GM18951 (cell line): ENCODE measurements at regions not wholly inside any gene's neighbourhood (a gene's known extent, or its start where the extent isn't known, plus 50 kb on each side); places are given as distances from the start of the nearest gene placed in this dataset.

ENCODE experiments used
- POLR2A ChIP-seq: IDR thresholded peaks from 4 replicates; pipeline ENCODE4 v1.6.1; 2011; ENCODE audit warnings: mild to moderate bottlenecking; ENCODE audit not compliant: insufficient read length, insufficient read depth; ENCODE audit errors: extremely low read depth
- in situ Hi-C: fragments of 300-500 bp; cut with MboI; formaldehyde crosslinking; loops from one replicate; pipeline ENCODE4 v1.12.0; 2022; ENCODE audit warnings: low sequenced_read_pairs, mixed read lengths, inconsistent platforms; ENCODE audit not compliant: unreplicated experiment

DNA sequence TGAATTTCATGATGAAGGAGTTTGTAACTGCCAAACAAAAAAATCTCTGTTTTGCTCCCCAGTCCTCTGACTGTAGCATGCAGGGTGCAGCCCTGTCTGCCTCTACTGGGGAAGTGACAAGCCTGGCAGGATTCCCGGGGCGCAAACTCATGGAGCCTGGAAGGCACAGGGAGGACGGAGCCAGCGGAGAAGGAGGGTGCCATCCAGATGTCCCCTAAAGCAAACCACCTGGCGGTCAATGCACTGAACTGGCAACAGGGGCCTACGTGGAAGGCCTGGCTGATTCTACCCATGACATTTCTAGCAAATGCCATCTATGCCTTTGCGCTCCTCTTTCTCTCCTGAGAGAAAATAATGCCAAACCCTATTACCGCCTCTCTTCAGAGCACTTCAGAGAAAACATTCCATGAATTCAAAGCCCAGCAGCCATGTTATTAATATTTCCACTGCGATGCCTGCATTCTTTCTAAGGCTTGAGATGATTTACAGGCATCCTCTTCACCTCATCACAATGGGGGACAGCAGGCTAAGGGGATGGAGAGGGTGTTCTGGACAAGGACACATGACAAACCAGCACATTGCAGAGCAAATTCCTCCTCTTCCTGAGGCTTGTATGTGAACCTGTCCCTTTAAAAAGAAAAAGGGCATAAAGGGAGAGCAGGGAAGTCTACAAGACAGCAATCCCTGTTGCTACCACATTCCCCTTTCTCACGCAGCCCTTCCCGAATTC lies 329.3 kb upstream of the NOCT start:
- in situ Hi-C loops: no loop called here
- no peak for TF ChIP-seq POLR2A

DNA sequence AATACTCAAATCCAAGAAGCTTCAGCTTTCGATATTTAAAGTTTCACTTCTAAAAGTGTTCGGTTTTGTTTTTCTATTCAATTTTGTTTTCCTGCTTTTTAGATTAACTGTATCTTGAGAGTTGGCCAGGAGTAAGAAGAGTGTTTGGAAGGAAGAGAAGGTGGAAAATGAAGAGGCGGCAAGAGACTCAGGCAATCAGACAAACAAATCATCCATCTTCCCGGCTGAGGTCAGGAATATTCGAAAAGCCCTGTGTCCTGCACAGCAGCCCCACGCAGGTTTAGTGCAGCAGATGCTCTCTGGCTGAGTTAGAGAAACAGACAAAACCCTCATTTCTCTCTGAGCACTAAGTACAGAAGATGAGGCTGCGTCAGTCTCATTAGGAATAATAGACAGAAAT lies 330.3 kb upstream of the NOCT start:
- in situ Hi-C loops: no loop called here
- TF ChIP-seq POLR2A: no peak

DNA sequence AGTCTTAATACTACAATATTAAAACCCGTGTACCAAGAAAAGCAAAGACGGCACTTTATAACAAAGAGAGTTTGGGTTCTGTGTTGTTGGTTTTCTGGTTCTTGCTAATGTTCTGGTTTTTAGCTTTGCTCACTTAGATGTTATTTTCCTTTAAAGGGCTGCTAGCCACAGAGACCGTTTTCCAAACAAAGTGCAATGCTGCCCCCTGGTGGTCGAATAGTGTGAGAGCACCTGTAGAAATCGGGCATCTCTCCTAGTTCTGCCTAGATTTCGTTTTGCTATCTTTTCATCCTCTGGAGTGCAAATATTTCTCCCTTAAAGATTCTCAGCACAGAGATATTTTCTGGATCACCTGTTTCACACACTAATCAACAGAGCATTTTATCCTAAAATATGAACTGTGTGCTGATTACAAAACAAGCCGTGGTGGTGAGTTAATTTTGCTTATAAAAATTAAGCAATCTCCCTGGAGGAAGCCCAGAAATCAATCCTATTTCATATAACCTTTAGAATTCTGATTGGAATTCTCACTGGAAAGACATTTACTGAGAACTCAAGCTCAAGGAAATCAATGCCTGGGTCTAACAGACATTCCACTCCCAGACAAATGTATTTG lies 334.5 kb upstream of the NOCT start:
- in situ Hi-C loops: no loop called here
- TF ChIP-seq POLR2A: no peak

DNA sequence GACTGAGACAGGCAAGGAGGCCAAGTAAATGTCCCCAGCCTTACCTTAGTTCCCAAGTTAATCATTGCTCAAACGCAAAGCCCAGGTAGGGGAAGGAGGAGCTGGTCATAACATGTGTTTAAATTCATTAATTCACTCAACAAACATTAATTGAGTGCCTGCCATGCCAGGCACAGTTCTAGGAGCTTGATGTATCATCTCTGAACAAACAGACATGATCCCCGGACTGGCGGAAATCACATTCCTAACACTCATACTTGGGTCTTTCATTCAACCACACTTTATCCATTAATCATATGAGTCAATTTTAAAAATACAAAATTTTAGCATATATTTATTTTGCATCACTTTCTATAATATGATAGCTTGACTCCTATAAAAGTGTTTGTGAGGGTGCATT lies 335.3 kb upstream of the NOCT start:
- in situ Hi-C loops: no loop called here
- no peak for TF ChIP-seq POLR2A

DNA sequence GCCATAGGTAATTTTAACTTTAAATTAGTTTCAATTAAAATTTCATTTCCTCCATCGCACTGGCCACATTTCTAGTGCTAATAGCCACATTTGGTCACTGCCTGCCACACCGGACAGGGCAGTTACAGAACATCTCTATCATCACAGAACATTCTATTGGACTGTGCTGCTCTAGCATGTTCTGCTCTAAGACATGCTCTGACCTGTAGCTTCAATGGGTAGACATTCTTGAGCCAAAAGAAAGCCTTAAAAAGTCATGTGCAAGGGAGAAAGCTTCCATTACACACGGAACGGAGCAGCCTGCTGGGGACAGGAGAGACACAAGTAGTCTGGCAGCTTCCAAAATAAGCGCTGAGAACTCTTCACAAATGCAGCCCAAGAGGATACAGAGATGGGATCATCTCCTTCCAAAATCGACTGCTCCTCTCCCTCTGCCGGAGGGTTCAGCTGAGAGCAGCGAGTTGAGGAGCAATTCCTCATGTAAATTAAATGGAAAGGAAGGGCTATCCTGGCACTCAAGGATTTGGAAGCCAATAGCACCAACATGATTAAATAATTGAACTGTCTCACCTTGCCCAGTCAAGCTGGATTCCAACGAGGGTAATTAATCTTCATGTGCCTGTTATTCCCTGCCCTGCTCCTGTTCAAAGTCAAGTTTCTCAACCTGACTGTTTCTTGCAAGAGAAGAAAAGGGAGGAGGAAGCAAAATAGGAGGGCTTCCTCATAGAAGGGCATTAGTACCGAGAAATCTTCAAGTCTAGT lies 336.4 kb upstream of the NOCT start:
- in situ Hi-C loops: no loop called here
- TF ChIP-seq POLR2A: no peak

DNA sequence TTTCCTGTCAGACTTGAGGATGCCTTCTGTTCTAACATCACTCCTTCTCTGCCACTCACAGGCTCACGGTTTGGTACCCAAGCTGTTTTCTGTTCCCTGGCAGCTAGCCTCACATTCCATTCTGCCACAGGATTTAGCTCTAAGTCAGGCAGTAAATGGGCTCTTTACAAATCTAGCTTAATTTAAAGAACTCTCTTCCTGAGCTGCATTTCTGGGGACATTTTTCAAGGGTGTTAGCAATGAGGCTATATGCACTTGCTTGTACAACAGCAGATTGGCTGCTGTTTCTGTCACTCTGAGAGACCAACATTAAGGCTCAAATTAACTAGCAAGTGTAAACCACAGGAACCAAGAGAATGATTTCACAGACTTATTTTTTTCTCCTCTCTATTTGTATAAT lies 337.8 kb upstream of the NOCT start:
- no peak for TF ChIP-seq POLR2A
- in situ Hi-C loops: no loop called here

DNA sequence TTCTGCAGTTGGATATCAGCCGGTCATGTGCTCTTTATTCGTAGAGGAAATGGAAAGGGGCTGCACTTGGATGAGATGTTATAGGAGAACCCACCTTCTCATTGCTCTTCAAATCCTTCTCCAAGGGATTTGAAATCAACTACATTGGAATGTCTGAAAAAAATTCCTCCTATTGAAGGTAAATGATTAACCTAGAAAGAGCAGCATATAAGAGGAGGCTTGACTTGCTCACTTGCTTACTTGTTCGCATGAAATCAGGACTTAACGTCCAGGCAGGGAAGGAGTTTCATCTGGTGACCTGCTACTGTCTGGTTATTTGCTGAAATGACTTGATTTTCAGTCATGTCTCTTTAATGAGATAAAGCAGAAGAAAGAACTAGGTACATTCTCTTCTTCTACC lies 338.4 kb upstream of the NOCT start:
- TF ChIP-seq POLR2A: no peak
- in situ Hi-C loops: no loop called here

DNA sequence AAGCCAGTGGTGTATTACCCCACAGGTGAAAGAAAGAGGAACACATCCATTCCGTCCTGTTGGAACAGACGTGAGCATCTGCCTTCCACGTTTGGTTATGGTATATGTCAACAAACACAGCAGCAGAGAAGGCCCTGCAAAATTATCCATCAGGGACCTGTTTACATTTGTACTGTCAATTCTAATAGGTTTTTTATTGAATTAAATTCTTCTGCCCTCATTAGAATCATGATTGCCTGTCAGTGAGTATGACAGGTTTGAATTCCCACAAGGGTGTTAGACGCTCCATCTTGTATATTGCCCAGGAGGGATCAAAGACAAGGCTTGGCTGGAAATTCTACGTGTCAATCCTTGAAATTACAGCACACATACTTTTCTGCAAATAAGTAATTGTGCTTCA lies 339.9 kb upstream of the NOCT start:
- in situ Hi-C loops: no loop called here

DNA sequence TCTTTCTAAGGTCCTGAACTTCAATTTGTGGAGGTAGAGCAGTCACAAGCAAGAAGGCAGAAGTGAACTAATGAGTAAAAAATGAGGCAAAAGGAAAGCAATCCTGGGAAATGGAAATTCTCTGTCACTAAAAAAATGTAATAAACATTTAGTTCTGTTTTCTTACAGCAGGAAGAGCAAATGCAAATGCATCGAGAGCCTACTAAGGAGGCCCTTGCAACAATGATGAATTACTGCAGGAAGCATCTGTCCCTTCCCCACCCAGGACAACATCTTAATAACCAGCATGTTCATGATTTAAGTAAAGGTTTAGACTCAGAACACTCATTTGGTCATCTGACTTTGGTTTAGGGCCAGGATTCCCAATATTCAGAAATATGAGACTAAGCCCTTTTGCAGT lies 341.4 kb upstream of the NOCT start:
- no peak for TF ChIP-seq POLR2A
- in situ Hi-C loops: no loop called here

More for the DNA sequence above, 339.9 kb upstream of the NOCT start:
- no peak for TF ChIP-seq POLR2A

DNA sequence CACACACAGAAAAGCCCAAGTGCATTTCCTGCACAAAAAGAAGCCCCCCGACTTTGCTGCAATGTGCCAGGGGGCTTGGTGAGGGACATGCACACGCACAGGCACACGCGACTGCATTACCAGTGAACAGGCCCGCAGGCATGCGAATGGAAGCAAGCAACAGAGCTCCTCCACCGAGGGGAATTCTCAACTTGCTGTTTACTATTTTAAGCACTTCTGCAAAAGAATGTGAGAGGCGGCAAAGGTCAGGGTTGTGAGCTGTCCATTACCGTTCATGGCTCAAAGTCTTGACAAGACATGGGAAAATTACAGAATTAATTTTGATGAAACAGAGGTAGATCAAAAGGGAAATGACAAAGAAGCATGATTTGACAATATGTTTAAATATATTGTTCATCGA lies 342.5 kb upstream of the NOCT start:
- in situ Hi-C loops: no loop called here
- no peak for TF ChIP-seq POLR2A

DNA sequence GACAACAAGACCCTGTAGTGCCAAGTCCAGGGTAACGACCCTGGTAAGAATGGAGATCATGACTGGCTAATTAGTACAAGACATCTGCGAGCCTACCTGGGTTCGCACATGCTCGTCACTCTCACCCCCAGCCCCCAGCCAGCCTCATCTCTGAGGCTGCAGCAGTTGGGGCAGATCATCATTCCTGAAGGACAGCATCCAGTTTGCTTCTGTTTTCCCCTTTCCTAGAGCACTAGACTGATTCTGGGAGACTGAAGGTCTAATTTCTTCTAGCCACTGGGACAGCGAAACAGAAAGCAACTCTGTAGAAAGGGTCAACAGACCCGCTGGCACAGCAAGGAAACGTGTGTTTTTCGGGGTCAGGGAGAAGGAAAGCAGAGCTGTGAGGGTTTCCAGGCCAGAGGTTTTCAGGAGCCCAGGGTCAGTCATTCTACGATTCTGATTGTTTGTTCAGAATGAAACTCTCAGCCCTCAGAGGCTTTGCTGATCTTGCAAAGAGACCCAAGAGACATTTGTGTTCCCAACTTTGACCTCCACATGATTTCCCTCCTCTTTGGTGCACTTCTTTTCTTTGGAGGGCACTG lies 343.1 kb upstream of the NOCT start:
- TF ChIP-seq POLR2A: no peak
- in situ Hi-C loops: no loop called here

DNA sequence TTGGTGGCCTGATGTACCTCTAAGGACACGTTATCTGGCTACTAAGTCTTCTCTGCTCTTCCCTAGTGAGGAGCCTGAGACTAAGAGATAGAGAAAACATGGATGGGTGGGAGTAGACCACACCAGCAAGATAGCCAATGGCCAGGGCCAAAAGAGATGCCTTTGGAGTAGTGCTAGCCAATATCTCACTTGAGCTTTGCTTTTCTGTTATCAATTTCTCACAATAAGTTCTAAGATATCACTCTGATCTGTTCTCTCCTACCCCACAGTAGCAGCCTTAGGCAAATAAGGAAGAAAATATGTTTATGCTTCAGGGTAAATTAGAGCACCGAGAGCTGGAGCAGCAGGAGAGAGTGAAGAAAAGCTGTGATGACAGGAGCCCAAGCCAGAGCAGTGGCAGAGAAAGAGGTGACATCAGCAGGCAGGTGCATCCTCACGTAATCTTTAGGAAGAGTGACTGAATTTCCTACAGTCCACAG lies 343.9 kb upstream of the NOCT start:
- in situ Hi-C loops: no loop called here
- no peak for TF ChIP-seq POLR2A

DNA sequence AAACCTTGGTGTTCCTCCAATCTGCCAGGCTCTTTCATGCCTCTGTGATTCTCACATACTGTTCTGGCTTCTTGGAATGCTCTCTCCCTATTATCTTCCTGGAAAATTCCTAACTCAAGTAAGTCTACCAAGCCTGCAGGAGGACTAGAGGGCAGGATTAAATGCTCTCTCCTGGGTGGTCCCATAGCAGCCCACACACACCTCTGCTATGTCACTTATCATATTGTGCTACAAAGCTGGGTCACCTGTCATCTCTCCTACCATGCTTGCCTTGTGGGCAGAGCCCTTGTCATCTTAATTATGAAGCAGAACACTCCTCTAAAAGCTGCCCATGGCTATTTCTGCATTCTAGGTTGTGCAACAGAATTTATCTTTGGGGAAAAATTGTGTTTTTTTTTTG lies 344.5 kb upstream of the NOCT start:
- in situ Hi-C loops: no loop called here
- TF ChIP-seq POLR2A: no peak
